ENCODE measurements at regions not wholly inside any gene's neighbourhood (a gene's known extent, or its start where the extent isn't known, plus 50 kb on each side); places are given as distances from the start of the nearest gene placed in this dataset.

DNA sequence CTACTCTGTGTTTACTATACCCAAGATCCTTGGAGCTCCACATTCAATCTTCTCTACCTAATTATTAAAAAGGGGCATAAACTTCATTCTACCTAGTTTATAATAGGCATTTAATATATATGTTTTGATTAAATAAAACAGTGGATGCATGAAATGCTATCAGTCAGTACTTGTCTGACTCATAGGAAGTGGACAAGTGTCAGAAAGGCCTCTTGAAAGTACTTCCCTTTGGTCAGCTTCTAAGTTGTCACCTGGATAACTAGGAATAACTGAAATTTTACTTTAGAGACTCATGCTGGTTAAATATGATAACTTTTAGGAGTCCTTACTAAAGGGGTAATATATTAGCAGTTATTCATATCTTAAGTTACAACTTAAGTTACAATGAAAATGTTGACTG lies 329.8 kb downstream of the KLF5 start:
- no peak for DNase-seq (ENCODE audit: low spot score)
- in situ Hi-C loops (cut with MboI; ENCODE audit: low sequenced_read_pairs, unreplicated experiment) = no loop called here
- TF ChIP-seq, protein P1, sequence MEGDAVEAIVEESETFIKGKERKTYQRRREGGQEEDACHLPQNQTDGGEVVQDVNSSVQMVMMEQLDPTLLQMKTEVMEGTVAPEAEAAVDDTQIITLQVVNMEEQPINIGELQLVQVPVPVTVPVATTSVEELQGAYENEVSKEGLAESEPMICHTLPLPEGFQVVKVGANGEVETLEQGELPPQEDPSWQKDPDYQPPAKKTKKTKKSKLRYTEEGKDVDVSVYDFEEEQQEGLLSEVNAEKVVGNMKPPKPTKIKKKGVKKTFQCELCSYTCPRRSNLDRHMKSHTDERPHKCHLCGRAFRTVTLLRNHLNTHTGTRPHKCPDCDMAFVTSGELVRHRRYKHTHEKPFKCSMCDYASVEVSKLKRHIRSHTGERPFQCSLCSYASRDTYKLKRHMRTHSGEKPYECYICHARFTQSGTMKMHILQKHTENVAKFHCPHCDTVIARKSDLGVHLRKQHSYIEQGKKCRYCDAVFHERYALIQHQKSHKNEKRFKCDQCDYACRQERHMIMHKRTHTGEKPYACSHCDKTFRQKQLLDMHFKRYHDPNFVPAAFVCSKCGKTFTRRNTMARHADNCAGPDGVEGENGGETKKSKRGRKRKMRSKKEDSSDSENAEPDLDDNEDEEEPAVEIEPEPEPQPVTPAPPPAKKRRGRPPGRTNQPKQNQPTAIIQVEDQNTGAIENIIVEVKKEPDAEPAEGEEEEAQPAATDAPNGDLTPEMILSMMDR (IDR thresholded peaks at IDR 0.05; ENCODE audit: borderline replicate concordance, control extremely low read depth, extremely low read depth, insufficient read depth, missing control alignments) = no peak

DNA sequence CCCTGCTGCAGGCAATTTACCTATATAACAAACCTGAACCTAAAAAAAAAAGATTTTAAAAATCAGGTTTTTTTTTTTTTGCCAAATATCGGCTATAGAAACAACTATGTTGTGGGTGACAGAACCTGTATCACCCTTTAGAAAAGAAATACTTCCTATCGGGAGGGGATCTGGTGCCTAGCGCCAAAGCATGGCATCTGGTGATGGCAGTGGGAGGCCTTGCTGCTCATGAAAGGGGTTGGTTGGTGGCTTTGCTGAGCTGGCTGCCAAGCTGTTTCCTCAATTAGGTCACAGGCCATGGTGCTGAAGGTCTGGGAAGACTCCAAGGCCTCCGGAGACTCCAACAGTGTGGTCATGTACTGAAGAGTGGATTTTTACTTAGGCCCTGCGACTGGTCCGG lies 328.5 kb downstream of the KLF5 start:
- in situ Hi-C loops (cut with MboI; ENCODE audit: low sequenced_read_pairs, unreplicated experiment) = no loop called here
- no peak for DNase-seq (ENCODE audit: low spot score)
- TF ChIP-seq, protein P1 (IDR thresholded peaks at IDR 0.05; ENCODE audit: borderline replicate concordance, control extremely low read depth, extremely low read depth, insufficient read depth, missing control alignments) = no peak

DNA sequence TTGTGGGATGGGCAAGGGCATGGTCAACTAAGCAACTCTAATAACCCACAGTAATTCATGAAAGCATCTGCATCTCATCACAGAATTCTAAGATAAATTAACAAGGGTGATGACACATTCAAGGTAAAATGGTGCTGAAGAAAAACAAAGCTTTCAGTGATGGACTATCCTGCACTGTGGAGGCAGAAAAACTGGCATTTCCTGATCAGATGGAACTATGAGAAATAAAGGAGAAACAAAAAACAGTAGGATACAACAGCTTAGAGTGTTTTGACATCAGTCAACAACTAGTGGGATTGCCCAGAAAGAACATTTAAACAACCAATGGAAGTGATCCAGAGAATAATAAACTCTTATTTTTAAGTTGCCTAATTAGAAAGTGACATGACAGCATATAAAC lies 327.0 kb downstream of the KLF5 start:
- no peak for DNase-seq (ENCODE audit: low spot score)
- TF ChIP-seq, protein P1 (IDR thresholded peaks at IDR 0.05; ENCODE audit: borderline replicate concordance, control extremely low read depth, extremely low read depth, insufficient read depth, missing control alignments) = no peak
- in situ Hi-C loops (cut with MboI; ENCODE audit: low sequenced_read_pairs, unreplicated experiment) = no loop called here

DNA sequence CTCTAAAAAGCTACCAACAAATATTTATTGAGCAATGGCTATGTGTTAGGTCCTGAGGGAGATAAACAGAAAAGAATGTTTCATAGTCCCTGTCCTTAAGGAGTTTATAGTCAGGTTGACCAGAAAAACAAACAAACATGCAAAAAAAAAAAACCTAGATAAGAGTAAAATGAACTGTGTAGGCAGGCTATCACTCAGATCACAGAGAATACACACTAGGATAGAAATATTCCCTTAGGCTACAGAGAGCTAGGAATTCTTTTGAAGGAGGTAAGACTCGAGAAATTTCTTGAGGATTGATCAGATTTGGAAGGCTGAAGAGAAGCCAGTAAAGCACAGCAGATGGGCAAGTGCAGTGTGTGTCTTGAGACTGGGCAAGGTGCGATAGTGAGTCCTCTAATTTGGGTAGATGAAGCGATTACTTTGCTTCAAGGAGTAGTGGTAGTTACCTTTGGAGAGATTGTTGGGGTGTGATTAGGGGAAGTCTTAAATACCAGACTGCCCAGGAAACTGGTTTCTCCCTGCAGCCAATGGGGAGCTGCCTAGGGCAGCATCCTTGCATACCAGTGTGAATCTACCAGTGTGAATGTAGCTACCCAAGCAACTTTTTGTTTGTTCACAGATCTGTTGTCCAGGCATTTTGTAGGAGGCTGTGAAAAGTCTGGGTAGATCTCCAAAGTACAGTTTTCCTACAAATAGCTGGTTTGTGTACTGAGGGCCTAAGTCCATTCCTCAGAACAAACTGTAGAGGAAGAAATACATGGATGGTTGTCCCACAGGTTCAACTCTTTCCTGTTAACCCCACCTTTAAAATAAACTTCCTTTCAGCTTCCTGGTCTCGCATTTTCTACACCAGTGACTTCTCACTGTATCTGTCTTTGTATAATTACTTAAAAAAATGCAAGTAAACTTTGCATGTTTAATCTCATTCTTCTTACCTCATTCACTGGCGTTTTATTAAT lies 314.1 kb downstream of the KLF5 start:
- in situ Hi-C loops (cut with MboI; ENCODE audit: low sequenced_read_pairs, unreplicated experiment) = no loop called here
- no peak for DNase-seq (ENCODE audit: low spot score)
- TF ChIP-seq, protein P1 (IDR thresholded peaks at IDR 0.05; ENCODE audit: borderline replicate concordance, control extremely low read depth, extremely low read depth, insufficient read depth, missing control alignments) = no peak

DNA sequence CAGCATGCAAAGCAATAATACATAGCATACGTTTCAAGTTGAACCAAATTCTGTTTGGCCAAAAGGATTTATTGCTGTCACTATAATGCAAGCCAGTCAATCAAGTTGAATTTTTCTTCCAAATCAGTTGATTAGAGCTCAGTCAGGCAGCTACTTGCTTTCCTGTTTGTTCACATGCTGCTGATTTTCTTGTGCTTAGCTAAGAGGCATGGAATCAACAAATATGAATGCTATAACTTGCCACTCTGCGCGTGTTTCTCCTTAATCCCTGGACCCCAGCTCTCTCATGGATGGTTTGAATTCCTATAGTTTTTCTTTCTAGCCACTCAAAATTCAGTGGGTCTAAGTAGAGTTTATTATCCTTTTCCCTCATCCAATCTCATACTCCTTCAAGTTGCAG lies 311.3 kb downstream of the KLF5 start:
- in situ Hi-C loops (cut with MboI; ENCODE audit: low sequenced_read_pairs, unreplicated experiment) = no loop called here
- no peak for DNase-seq (ENCODE audit: low spot score)
- TF ChIP-seq, protein P1 (IDR thresholded peaks at IDR 0.05; ENCODE audit: borderline replicate concordance, control extremely low read depth, extremely low read depth, insufficient read depth, missing control alignments) = no peak

DNA sequence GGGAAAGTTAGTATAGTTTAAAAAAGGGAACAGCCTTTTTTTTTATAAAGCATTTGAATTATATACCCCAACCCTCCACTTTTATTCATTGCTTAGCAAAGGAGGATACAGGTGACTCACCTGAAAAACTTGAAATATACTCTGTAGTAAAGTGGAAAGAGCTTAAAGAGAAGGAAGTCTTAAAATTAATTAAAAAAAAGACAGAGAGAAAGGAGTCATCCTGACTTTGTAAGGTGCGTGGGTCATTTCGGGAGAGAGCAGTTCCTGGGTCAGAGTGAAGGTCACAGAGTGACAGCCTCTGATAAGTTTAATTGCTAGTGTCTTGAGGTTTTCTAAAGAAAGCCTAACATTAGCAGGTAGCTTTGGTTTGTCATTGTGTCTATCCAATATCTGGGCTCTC lies 310.3 kb downstream of the KLF5 start:
- DNase-seq (ENCODE audit: low spot score) = no peak
- TF ChIP-seq, protein P1 (IDR thresholded peaks at IDR 0.05; ENCODE audit: borderline replicate concordance, control extremely low read depth, extremely low read depth, insufficient read depth, missing control alignments) = no peak
- in situ Hi-C loops (cut with MboI; ENCODE audit: low sequenced_read_pairs, unreplicated experiment) = no loop called here
